Panc1 (cell line): ENCODE measurements at regions not wholly inside any gene's neighbourhood (a gene's known extent, or its start where the extent isn't known, plus 50 kb on each side); places are given as distances from the start of the nearest gene placed in this dataset.

ENCODE experiments used
- ATAC-seq: fragments of 200-7000 bp; cut with Tn5 transposase; 2 replicates; pipeline ENCODE4 v1.9.1; 2020; ENCODE audit warnings: mild to moderate bottlenecking, moderate library complexity
- BruUV-seq: library from RNA; stranded (reverse); fragments of 400-500 nt; replicated peaks from 2 replicates; lab custom pipeline; 2021; lab: Mats Ljungman, UMichigan
- CTCF ChIA-PET: fragments of 300-600 bp; sonication (Branson Sonifier 250); formaldehyde crosslinking; loops from one replicate; lab custom pipeline; 2022; ENCODE audit warnings: antibody characterized with exemption; lab: Charles Lee
- POLR2A ChIA-PET: fragments of 300-600 bp; sonication (Branson Sonifier 250); formaldehyde crosslinking; loops from one replicate; lab custom pipeline; 2022; ENCODE audit warnings: antibody characterized with exemption; lab: Charles Lee
- DNase-seq: peaks from one replicate; pipeline ENCODE4 v3.0.0-alpha.2; 2010; ENCODE audit warnings: low read depth, low spot score
- H3K27ac ChIP-seq: 2 replicates; pipeline ENCODE4 v1.5.1; 2011; ENCODE audit warnings: mild to moderate bottlenecking, low read length, inconsistent platforms
- H3K27me3 ChIP-seq: fragments of 200-500 bp; sonication (Bioruptor generic); 2 replicates; pipeline ENCODE4 v1.6.0; 2014; ENCODE audit warnings: low read length, inconsistent platforms; ENCODE audit not compliant: control insufficient read depth, insufficient read depth
- H3K36me3 ChIP-seq: fragments of 200-500 bp; sonication (Bioruptor generic); 2 replicates; pipeline ENCODE4 v1.5.1; 2014; ENCODE audit warnings: inconsistent platforms, mild to moderate bottlenecking, low read length, moderate library complexity; ENCODE audit not compliant: control insufficient read depth, insufficient read depth
- H3K4me1 ChIP-seq: 2 replicates; pipeline ENCODE4 v1.5.1; 2011; ENCODE audit warnings: inconsistent platforms, mild to moderate bottlenecking, low read length, moderate library complexity; ENCODE audit not compliant: control insufficient read depth, insufficient read depth
- H3K4me3 ChIP-seq, 2 experiments: 2 replicates each; pipeline ENCODE4 v1.5.1; 2011 to 2012; ENCODE audit warnings: low read depth in 2 of 2, low read length in 2 of 2, mild to moderate bottlenecking in 2 of 2, inconsistent platforms in 1 of 2, moderate library complexity in 1 of 2
- H3K9me3 ChIP-seq: fragments of 200-500 bp; sonication (Bioruptor generic); 2 replicates; pipeline ENCODE4 v1.5.1; 2014; ENCODE audit warnings: low read depth, mild to moderate bottlenecking, inconsistent platforms, low read length, moderate library complexity; ENCODE audit not compliant: control insufficient read depth, insufficient read depth
- POLR2AphosphoS5 ChIP-seq: IDR thresholded peaks from 2 replicates; pipeline ENCODE4 v1.6.1; 2012; ENCODE audit warnings: mild to moderate bottlenecking, low read depth, low read length, moderate library complexity
- SIN3A ChIP-seq: IDR thresholded peaks from 2 replicates; pipeline ENCODE4 v1.6.1; 2012; ENCODE audit warnings: low read depth, mild to moderate bottlenecking, low read length, moderate library complexity, borderline replicate concordance; ENCODE audit not compliant: insufficient read depth
- TCF7L2 ChIP-seq: IDR thresholded peaks from 2 replicates; pipeline ENCODE4 v1.6.1; 2011; ENCODE audit warnings: mild to moderate bottlenecking, low read depth, low read length, inconsistent platforms
- in situ Hi-C: cut with HindIII; loops from 2 replicates; pipeline ENCODE4 v1.10.0; 2016; ENCODE audit warnings: low sequenced_read_pairs, low pct_unique_long_range_greater_than_20kb
- intact Hi-C: fragments of 100-400 bp; cut with micrococcal nuclease; formaldehyde crosslinking; loops from one replicate; pipeline ENCODE4 v1.10.0; 2022; ENCODE audit not compliant: unreplicated experiment
- TF ChIP-seq, protein P1 (sequence below): fragments of 450-650 bp; IDR thresholded peaks from 2 replicates; pipeline ENCODE4 v1.5.1; 2017; ENCODE audit warnings: mild to moderate bottlenecking
- TF ChIP-seq, protein P2 (sequence below), 2 experiments: IDR thresholded peaks; 2 replicates each; pipeline ENCODE4 v1.6.1; 2011 to 2012; ENCODE audit warnings: low read depth in 2 of 2, control low read depth in 1 of 2, low read length in 1 of 2, mild to moderate bottlenecking in 1 of 2, moderate library complexity in 1 of 2; ENCODE audit not compliant: insufficient read depth in 1 of 2

DNA sequence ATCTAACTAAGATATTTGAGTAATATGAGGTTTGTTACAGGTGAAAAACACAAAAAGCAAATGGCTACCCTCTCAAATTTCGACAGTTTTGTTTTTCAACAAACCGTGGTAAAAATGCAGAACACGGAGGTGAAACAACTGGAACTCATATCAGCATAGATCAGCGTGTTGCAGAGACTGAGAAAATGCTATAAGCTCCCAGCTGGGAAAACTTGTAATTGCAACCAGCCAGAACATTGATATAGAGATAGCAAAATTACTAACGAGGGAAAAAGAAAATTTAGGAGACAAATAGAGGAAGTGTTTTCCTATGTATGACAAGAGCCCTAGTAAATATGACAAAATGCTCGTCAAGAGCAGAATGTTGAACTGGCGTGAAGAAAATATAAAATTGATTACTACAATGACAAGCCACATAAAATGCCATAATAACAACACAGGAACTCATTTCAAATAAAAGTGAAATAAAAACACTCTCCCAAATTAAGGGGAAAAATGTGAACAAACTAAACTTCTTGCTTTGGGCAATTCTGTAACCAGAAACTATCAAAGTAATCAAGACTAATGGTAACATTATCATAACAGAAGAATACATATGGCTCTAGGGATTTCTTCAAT is 1989.8 kb downstream of the EFNA5 start:
- no peak overlapping the region for H3K27ac ChIP-seq
- ChIA-PET CTCF (no interaction called here), POLR2A (no interaction called here)
- no peak overlapping the region for H3K4me3 ChIP-seq
- intact Hi-C loops (no loop called here), in situ Hi-C loops (no loop called here)
- H3K27me3 ChIP-seq, result no peaks in the 10 kb centered on the region
- no peaks in the 10 kb centered on the region for H3K36me3 ChIP-seq
- no peak for TF ChIP-seq TCF7L2
- TF ChIP-seq, protein P1, sequence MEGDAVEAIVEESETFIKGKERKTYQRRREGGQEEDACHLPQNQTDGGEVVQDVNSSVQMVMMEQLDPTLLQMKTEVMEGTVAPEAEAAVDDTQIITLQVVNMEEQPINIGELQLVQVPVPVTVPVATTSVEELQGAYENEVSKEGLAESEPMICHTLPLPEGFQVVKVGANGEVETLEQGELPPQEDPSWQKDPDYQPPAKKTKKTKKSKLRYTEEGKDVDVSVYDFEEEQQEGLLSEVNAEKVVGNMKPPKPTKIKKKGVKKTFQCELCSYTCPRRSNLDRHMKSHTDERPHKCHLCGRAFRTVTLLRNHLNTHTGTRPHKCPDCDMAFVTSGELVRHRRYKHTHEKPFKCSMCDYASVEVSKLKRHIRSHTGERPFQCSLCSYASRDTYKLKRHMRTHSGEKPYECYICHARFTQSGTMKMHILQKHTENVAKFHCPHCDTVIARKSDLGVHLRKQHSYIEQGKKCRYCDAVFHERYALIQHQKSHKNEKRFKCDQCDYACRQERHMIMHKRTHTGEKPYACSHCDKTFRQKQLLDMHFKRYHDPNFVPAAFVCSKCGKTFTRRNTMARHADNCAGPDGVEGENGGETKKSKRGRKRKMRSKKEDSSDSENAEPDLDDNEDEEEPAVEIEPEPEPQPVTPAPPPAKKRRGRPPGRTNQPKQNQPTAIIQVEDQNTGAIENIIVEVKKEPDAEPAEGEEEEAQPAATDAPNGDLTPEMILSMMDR, result no peak
- TF ChIP-seq POLR2AphosphoS5, result no peak
- DNase-seq (no peak), ATAC-seq (no peak)
- H3K4me1 ChIP-seq, result no peaks in the 10 kb centered on the region
- no TSS peak for BruUV-seq
- no peaks in the 10 kb centered on the region for H3K9me3 ChIP-seq

DNA sequence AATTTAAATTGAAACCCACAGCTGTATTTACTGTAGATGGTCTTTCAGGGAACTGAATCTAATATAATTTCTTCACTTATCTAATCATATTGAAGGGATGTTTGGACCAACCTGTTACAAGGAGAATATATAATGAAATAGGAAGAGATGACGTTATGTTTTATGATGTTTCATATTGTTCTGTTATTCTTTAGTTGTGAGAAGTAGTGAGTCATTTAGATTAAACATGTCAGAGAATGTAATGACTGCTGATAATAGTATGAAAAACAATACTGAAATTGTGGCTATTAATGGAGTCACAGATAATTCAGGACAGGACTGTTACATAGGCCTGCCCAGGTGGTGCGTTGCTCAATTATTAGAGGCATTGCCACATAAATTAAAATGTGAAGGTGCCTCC is 1993.4 kb downstream of the EFNA5 start:
- intact Hi-C loops (no loop called here), in situ Hi-C loops (no loop called here)
- TF ChIP-seq, protein P1, result no peak
- no peak for TF ChIP-seq TCF7L2
- TF ChIP-seq, protein P2, sequence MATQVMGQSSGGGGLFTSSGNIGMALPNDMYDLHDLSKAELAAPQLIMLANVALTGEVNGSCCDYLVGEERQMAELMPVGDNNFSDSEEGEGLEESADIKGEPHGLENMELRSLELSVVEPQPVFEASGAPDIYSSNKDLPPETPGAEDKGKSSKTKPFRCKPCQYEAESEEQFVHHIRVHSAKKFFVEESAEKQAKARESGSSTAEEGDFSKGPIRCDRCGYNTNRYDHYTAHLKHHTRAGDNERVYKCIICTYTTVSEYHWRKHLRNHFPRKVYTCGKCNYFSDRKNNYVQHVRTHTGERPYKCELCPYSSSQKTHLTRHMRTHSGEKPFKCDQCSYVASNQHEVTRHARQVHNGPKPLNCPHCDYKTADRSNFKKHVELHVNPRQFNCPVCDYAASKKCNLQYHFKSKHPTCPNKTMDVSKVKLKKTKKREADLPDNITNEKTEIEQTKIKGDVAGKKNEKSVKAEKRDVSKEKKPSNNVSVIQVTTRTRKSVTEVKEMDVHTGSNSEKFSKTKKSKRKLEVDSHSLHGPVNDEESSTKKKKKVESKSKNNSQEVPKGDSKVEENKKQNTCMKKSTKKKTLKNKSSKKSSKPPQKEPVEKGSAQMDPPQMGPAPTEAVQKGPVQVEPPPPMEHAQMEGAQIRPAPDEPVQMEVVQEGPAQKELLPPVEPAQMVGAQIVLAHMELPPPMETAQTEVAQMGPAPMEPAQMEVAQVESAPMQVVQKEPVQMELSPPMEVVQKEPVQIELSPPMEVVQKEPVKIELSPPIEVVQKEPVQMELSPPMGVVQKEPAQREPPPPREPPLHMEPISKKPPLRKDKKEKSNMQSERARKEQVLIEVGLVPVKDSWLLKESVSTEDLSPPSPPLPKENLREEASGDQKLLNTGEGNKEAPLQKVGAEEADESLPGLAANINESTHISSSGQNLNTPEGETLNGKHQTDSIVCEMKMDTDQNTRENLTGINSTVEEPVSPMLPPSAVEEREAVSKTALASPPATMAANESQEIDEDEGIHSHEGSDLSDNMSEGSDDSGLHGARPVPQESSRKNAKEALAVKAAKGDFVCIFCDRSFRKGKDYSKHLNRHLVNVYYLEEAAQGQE (IDR thresholded peaks at IDR 0.05; ENCODE audit: insufficient read depth in 1 of 2, low read depth in 2 of 2, low read length in 1 of 2), result no peak
- no peak for TF ChIP-seq SIN3A
- TF ChIP-seq POLR2AphosphoS5, result no peak
- Histone ChIP-seq H3K9me3 (no peaks in the 10 kb centered on the region), H3K27me3 (no peaks in the 10 kb centered on the region), H3K4me1 (no peaks in the 10 kb centered on the region), H3K36me3 (no peaks in the 10 kb centered on the region), H3K27ac (no peak overlapping the region), H3K4me3 (no peak overlapping the region)
- CTCF ChIA-PET, result no interaction called here
- BruUV-seq, result no TSS peak
- POLR2A ChIA-PET, result no interaction called here
- ATAC-seq, result no peak
- DNase-seq, result no peak
